ENCODE measurements at regions not wholly inside any gene's neighbourhood (a gene's known extent, or its start where the extent isn't known, plus 50 kb on each side); places are given as distances from the start of the nearest gene placed in this dataset.

DNA sequence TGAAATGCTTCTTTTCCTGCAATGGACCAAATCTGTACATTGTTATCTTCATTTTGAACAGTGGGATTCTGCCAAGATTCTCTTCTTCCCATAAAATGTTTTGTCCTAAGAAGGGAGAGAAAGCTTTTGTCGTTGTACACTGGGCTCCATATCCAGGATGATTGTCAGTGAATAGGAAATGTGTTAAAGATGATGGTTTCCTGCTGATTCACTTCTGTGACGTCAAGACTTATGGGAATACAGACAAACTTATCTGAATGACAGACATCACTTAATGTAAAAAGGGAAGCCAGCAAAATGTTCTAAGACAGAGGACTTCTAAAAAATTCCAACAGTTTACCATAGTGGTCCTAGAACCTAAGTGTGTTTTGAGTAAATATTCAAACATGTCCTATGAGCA, 53.7 kb upstream of the HPF1 start:
- no peak for DNase-seq

- DNase-seq = peak in 11 of 56 donors; percentile 0 to 64 (median 21)
Measured at GRCh38 chr4:169810325-169811323, 52.9 kb upstream of the HPF1 start.

GRCh38 chr4:169807934-169808509, 50.3 kb upstream of the HPF1 start:
- DNase-seq = peak in 1 of 56 donors; percentile 4
